ENCODE measurements at regions not wholly inside any gene's neighbourhood (a gene's known extent, or its start where the extent isn't known, plus 50 kb on each side); places are given as distances from the start of the nearest gene placed in this dataset.
"Not testable (repeated sequence)": the region's sequence is repeated elsewhere in the genome, so short reads cannot be mapped to it uniquely, and the experiment has no call there.

DNA sequence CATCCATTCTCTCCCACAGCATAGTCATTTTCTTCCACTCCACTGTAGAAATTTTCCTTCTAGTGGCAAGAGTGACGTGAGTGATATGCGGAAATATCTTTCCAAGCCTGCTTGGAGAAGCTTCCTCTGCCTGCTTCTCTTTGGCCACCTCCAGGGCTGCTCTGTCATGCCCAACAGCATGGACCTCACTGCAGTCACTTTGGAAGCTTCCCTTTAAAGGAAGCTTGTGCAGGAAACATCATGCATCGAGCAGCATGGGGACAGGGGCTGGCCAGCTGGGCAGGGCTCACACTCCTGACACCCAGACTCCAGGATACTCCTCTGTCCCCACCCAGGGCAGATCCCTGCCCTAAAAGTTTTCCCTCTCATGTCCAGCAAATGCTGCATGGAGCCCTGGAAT is 241.6 kb downstream of the ANKRD30B start:
- not testable (repeated sequence) for TF ChIP-seq POLR2A (IDR thresholded peaks at IDR 0.05; ENCODE audit: low read length); GATA1 (IDR thresholded peaks at IDR 0.05; ENCODE audit: low read depth, low read length)
